Fibroblast of the conjunctiva (primary cell): ENCODE measurements at regions not wholly inside any gene's neighbourhood (a gene's known extent, or its start where the extent isn't known, plus 50 kb on each side); places are given as distances from the start of the nearest gene placed in this dataset.
"Not testable (repeated sequence)": the region's sequence is repeated elsewhere in the genome, so short reads cannot be mapped to it uniquely, and the experiment has no call there.

Source experiments
- DNase-seq: peaks from one replicate; pipeline ENCODE4 v3.0.0-alpha.2; 2010; ENCODE audit warnings: low read depth

GRCh38 chr12:58310809-58311622 lies 369.6 kb downstream of the ATP23 start:
- DNase-seq: peak; percentile 98

- peak; percentile 34 for DNase-seq
Observed at GRCh38 chr12:58313091-58313855, 371.9 kb downstream of the ATP23 start.

GRCh38 chr12:58314610-58315009 lies 373.2 kb downstream of the ATP23 start:
- peak; percentile 46 for DNase-seq

- DNase-seq: no peak
Observed at GRCh38 chr12:58316926-58317325, 375.6 kb downstream of the ATP23 start.

- DNase-seq: no peak
Observed at GRCh38 chr12:58321414-58321813, 380.0 kb downstream of the ATP23 start.

GRCh38 chr12:58323676-58324075 lies 382.3 kb downstream of the ATP23 start:
- DNase-seq: no peak

GRCh38 chr12:58325561-58325960 lies 384.2 kb downstream of the ATP23 start:
- DNase-seq: no peak

GRCh38 chr12:58326534-58326933 lies 385.2 kb downstream of the ATP23 start:
- DNase-seq: no peak

- DNase-seq: peak; percentile 54
Observed at GRCh38 chr12:58336581-58337242, 395.3 kb downstream of the ATP23 start.

- not testable (repeated sequence) for DNase-seq
Observed at GRCh38 chr12:58337539-58337938, 396.2 kb downstream of the ATP23 start.

GRCh38 chr12:58341791-58342190 lies 400.4 kb downstream of the ATP23 start:
- peak; percentile 88 for DNase-seq

- no peak for DNase-seq
Observed at GRCh38 chr12:58342736-58343135, 401.4 kb downstream of the ATP23 start.

GRCh38 chr12:58346032-58346632 lies 404.8 kb downstream of the ATP23 start:
- no peak for DNase-seq

- no peak for DNase-seq
Observed at GRCh38 chr12:58347188-58347587, 405.8 kb downstream of the ATP23 start.

GRCh38 chr12:58347691-58348090 lies 406.3 kb downstream of the ATP23 start:
- DNase-seq: no peak

- no peak for DNase-seq
Observed at GRCh38 chr12:58349161-58349560, 407.8 kb downstream of the ATP23 start.

- DNase-seq: no peak
Observed at GRCh38 chr12:58356794-58357193, 415.4 kb downstream of the ATP23 start.

GRCh38 chr12:58357511-58357910 lies 416.1 kb downstream of the ATP23 start:
- DNase-seq: no peak

GRCh38 chr12:58358369-58358768 lies 417.0 kb downstream of the ATP23 start:
- DNase-seq: no peak

GRCh38 chr12:58359084-58359483 lies 417.7 kb downstream of the ATP23 start:
- DNase-seq: peak; percentile 86

- no peak for DNase-seq
Observed at GRCh38 chr12:58361056-58361455, 419.7 kb downstream of the ATP23 start.

GRCh38 chr12:58363971-58364370 lies 422.6 kb downstream of the ATP23 start:
- DNase-seq: no peak
